ENCODE measurements at regions not wholly inside any gene's neighbourhood (a gene's known extent, or its start where the extent isn't known, plus 50 kb on each side); places are given as distances from the start of the nearest gene placed in this dataset.

GRCh38 chr11:97979741-97980140 lies 1041.0 kb upstream of the CNTN5 start:
- DNase-seq (ENCODE audit: insufficient read length, low spot score, missing footprints), result no peak

GRCh38 chr11:97982512-97982911 lies 1038.2 kb upstream of the CNTN5 start:
- H4K20me1 ChIP-seq (ENCODE audit: insufficient read depth, low read length), result no peaks in the 10 kb centered on the region
- H3K27ac ChIP-seq (ENCODE audit: low read depth, low read length), result no peak overlapping the region
- no peak overlapping the region for H3K4me3 ChIP-seq (ENCODE audit: insufficient read depth, low read length)
- no peak overlapping the region for H3K4me2 ChIP-seq (ENCODE audit: insufficient read depth, low read length)
- no peaks in the 10 kb centered on the region for H3K36me3 ChIP-seq (ENCODE audit: insufficient read depth, low read length)
- no peaks in the 10 kb centered on the region for H3K27me3 ChIP-seq (ENCODE audit: insufficient read depth, low read length)
- no peak for TF ChIP-seq CTCF (IDR thresholded peaks at IDR 0.05; ENCODE audit: extremely low read depth, low read depth, low read length)
- H3K79me2 ChIP-seq (ENCODE audit: insufficient read depth, low read length), result no peaks in the 10 kb centered on the region
- no peaks in the 10 kb centered on the region for H3K4me1 ChIP-seq (ENCODE audit: insufficient read depth, low read length)
- DNase-seq (ENCODE audit: insufficient read length, low spot score, missing footprints), result no peak
- H3K9me3 ChIP-seq (ENCODE audit: low read depth, low read length), result no peaks in the 10 kb centered on the region
- no peak overlapping the region for H2AFZ ChIP-seq (ENCODE audit: low read length)

More at GRCh38 chr11:97979741-97980140, 1041.0 kb upstream of the CNTN5 start:
- Histone ChIP-seq H3K9me3 (ENCODE audit: low read depth, low read length) (no peaks in the 10 kb centered on the region), H3K4me1 (ENCODE audit: insufficient read depth, low read length) (peaks cover 3% of the 10 kb centered on the region), H3K79me2 (ENCODE audit: insufficient read depth, low read length) (no peaks in the 10 kb centered on the region), H3K27me3 (ENCODE audit: insufficient read depth, low read length) (no peaks in the 10 kb centered on the region), H3K4me2 (ENCODE audit: insufficient read depth, low read length) (no peak overlapping the region), H4K20me1 (ENCODE audit: insufficient read depth, low read length) (no peaks in the 10 kb centered on the region), H3K36me3 (ENCODE audit: insufficient read depth, low read length) (no peaks in the 10 kb centered on the region), H3K27ac (ENCODE audit: low read depth, low read length) (no peak overlapping the region), H2AFZ (ENCODE audit: low read length) (no peak overlapping the region), H3K4me3 (ENCODE audit: insufficient read depth, low read length) (no peak overlapping the region)
- no peak for TF ChIP-seq CTCF (IDR thresholded peaks at IDR 0.05; ENCODE audit: extremely low read depth, low read depth, low read length)

GRCh38 chr11:97989121-97989520 lies 1031.6 kb upstream of the CNTN5 start:
- Histone ChIP-seq H3K4me3 (ENCODE audit: insufficient read depth, low read length) (no peak overlapping the region), H4K20me1 (ENCODE audit: insufficient read depth, low read length) (no peaks in the 10 kb centered on the region), H3K9me3 (ENCODE audit: low read depth, low read length) (no peaks in the 10 kb centered on the region), H3K27ac (ENCODE audit: low read depth, low read length) (no peak overlapping the region), H3K79me2 (ENCODE audit: insufficient read depth, low read length) (no peaks in the 10 kb centered on the region), H3K27me3 (ENCODE audit: insufficient read depth, low read length) (no peaks in the 10 kb centered on the region), H3K4me1 (ENCODE audit: insufficient read depth, low read length) (no peaks in the 10 kb centered on the region), H2AFZ (ENCODE audit: low read length) (no peak overlapping the region), H3K36me3 (ENCODE audit: insufficient read depth, low read length) (no peaks in the 10 kb centered on the region), H3K4me2 (ENCODE audit: insufficient read depth, low read length) (no peak overlapping the region)
- TF ChIP-seq CTCF (IDR thresholded peaks at IDR 0.05; ENCODE audit: extremely low read depth, low read depth, low read length), result no peak
- no peak for DNase-seq (ENCODE audit: insufficient read length, low spot score, missing footprints)

GRCh38 chr11:97990162-97990920 lies 1030.4 kb upstream of the CNTN5 start:
- H3K9me3 ChIP-seq (ENCODE audit: low read depth, low read length), result no peaks in the 10 kb centered on the region
- H3K4me2 ChIP-seq (ENCODE audit: insufficient read depth, low read length), result no peak overlapping the region
- no peaks in the 10 kb centered on the region for H3K4me1 ChIP-seq (ENCODE audit: insufficient read depth, low read length)
- no peaks in the 10 kb centered on the region for H3K79me2 ChIP-seq (ENCODE audit: insufficient read depth, low read length)
- H3K27me3 ChIP-seq (ENCODE audit: insufficient read depth, low read length), result no peaks in the 10 kb centered on the region
- DNase-seq (ENCODE audit: insufficient read length, low spot score, missing footprints), result no peak
- no peak for TF ChIP-seq CTCF (IDR thresholded peaks at IDR 0.05; ENCODE audit: extremely low read depth, low read depth, low read length)
- no peak overlapping the region for H2AFZ ChIP-seq (ENCODE audit: low read length)
- H4K20me1 ChIP-seq (ENCODE audit: insufficient read depth, low read length), result no peaks in the 10 kb centered on the region
- no peak overlapping the region for H3K4me3 ChIP-seq (ENCODE audit: insufficient read depth, low read length)
- no peak overlapping the region for H3K27ac ChIP-seq (ENCODE audit: low read depth, low read length)
- no peaks in the 10 kb centered on the region for H3K36me3 ChIP-seq (ENCODE audit: insufficient read depth, low read length)

Measured in osteoblast (primary cell).